ENCODE measurements at regions not wholly inside any gene's neighbourhood (a gene's known extent, or its start where the extent isn't known, plus 50 kb on each side); places are given as distances from the start of the nearest gene placed in this dataset.

DNA sequence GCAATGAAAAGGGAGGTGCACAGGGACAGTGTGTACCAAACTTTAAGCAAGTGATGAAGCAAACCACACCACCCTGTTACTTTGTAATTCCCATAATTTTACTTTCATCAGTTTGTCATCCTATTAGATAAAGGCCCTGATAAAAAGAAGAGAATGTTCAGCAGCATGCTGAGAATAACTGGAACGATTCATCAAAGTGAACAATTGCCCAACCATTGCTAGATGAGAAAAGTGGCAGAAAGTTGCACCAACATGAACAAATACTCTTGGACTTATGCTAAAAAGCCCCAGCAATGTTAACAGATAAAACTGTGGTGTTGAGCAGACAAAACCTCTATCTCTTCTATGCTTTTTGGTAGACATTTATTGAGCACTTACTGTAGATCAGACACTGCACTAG lies 75.5 kb upstream of the PCGF5 start:
- TF ChIP-seq GATA2 (IDR thresholded peaks at IDR 0.05; ENCODE audit: low read depth, low read length) = no peak
- no peak for TF ChIP-seq GATA3 (IDR thresholded peaks at IDR 0.05; ENCODE audit: low read depth, low read length)

- no peak for TF ChIP-seq GATA2 (IDR thresholded peaks at IDR 0.05; ENCODE audit: low read depth, low read length)
- no peak for TF ChIP-seq GATA3 (IDR thresholded peaks at IDR 0.05; ENCODE audit: low read depth, low read length)
Observed at GRCh38 chr10:91146146-91146545, 74.3 kb upstream of the PCGF5 start.

- TF ChIP-seq GATA2 (IDR thresholded peaks at IDR 0.05; ENCODE audit: low read depth, low read length) = no peak
- no peak for TF ChIP-seq GATA3 (IDR thresholded peaks at IDR 0.05; ENCODE audit: low read depth, low read length)
Observed at GRCh38 chr10:91149550-91149949, 70.9 kb upstream of the PCGF5 start.

- no peak for TF ChIP-seq GATA3 (IDR thresholded peaks at IDR 0.05; ENCODE audit: low read depth, low read length)
- no peak for TF ChIP-seq GATA2 (IDR thresholded peaks at IDR 0.05; ENCODE audit: low read depth, low read length)
Observed at GRCh38 chr10:91150631-91151030, 69.8 kb upstream of the PCGF5 start.

- no peak for TF ChIP-seq GATA3 (IDR thresholded peaks at IDR 0.05; ENCODE audit: low read depth, low read length)
- no peak for TF ChIP-seq GATA2 (IDR thresholded peaks at IDR 0.05; ENCODE audit: low read depth, low read length)
Observed at GRCh38 chr10:91153508-91153907, 67.0 kb upstream of the PCGF5 start.

- no peak for TF ChIP-seq GATA2 (IDR thresholded peaks at IDR 0.05; ENCODE audit: low read depth, low read length)
- TF ChIP-seq GATA3 (IDR thresholded peaks at IDR 0.05; ENCODE audit: low read depth, low read length) = no peak
Observed at GRCh38 chr10:91154842-91155241, 65.6 kb upstream of the PCGF5 start.

DNA sequence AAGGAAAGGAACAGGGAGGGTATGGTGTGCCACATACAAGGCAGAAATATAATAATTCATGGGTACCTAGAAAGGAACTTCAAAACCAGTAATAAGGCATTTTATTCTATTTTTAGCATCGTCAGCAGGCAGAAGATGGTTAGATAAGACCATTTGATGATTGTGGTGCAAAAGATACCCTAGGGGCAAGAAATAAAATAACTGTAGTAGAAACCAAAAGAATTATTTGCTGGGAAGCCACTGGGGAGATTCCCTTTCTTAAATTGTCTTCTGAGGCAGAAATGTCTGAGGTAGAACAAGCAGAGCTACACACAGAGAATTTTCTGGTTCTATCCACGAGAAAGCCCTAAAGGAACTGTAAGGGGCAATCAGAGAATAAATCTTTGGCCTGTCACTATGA lies 64.3 kb upstream of the PCGF5 start:
- TF ChIP-seq GATA3 (IDR thresholded peaks at IDR 0.05; ENCODE audit: low read depth, low read length) = 0 out of 2 replicates have a peak, but pooled peaks have one; percentile 13
- TF ChIP-seq GATA2 (IDR thresholded peaks at IDR 0.05; ENCODE audit: low read depth, low read length) = no peak

- TF ChIP-seq GATA3 (IDR thresholded peaks at IDR 0.05; ENCODE audit: low read depth, low read length) = no peak
- no peak for TF ChIP-seq GATA2 (IDR thresholded peaks at IDR 0.05; ENCODE audit: low read depth, low read length)
Observed at GRCh38 chr10:91159254-91159783, 61.1 kb upstream of the PCGF5 start.

- TF ChIP-seq GATA2 (IDR thresholded peaks at IDR 0.05; ENCODE audit: low read depth, low read length) (no peak), GATA3 (IDR thresholded peaks at IDR 0.05; ENCODE audit: low read depth, low read length) (no peak)
Observed at GRCh38 chr10:91162050-91162494, 58.4 kb upstream of the PCGF5 start.

DNA sequence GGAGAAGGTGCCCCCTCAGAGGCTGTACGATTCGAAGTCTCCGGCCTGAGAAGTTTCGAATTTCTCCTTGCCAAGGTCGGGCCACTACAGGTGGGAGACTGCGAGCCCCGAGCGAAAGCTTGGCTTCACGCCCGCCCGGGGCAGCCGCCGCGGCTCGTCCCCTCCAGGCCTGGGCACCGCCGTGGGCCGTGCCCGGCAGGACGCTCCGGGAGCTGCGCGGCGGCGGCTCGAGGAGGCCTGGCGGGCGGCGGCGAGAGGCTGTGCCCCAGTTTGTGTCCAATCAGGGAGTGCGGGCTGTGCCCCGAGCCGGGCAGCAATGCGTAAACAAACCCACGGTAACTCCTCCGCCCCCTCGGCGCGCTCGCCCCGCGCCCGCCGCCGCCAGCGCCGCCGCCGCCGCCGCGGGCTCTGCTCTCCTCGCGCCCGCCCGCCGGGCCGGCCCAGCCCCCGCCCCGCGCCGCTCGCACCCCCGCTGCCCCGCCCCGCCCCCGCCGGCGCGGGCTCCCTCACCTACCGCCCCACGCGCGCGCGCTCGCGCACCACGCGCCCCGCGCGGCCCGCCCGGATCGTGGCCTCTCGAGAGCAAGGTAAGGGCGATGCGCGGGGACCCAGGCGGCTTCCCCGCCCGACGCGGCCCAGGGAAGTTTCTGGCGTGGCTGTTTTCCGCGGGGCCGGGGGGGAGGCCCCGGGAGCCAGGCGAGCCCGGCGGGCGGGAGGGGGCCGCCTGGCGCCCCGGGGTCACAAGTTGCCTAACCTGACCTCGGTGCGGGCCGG lies 57.8 kb upstream of the PCGF5 start:
- TF ChIP-seq GATA3 (IDR thresholded peaks at IDR 0.05; ENCODE audit: low read depth, low read length) = no peak
- no peak for TF ChIP-seq GATA2 (IDR thresholded peaks at IDR 0.05; ENCODE audit: low read depth, low read length)

GRCh38 chr10:91163269-91163868 lies 57.1 kb upstream of the PCGF5 start:
- TF ChIP-seq GATA3 (IDR thresholded peaks at IDR 0.05; ENCODE audit: low read depth, low read length) (no peak), GATA2 (IDR thresholded peaks at IDR 0.05; ENCODE audit: low read depth, low read length) (no peak)

GRCh38 chr10:91163869-91164474 lies 56.5 kb upstream of the PCGF5 start:
- no peak for TF ChIP-seq GATA3 (IDR thresholded peaks at IDR 0.05; ENCODE audit: low read depth, low read length)
- TF ChIP-seq GATA2 (IDR thresholded peaks at IDR 0.05; ENCODE audit: low read depth, low read length) = no peak

GRCh38 chr10:91164520-91165065 lies 55.9 kb upstream of the PCGF5 start:
- TF ChIP-seq GATA2 (IDR thresholded peaks at IDR 0.05; ENCODE audit: low read depth, low read length) = no peak
- TF ChIP-seq GATA3 (IDR thresholded peaks at IDR 0.05; ENCODE audit: low read depth, low read length) = no peak

GRCh38 chr10:91167406-91167805 lies 53.1 kb upstream of the PCGF5 start:
- no peak for TF ChIP-seq GATA3 (IDR thresholded peaks at IDR 0.05; ENCODE audit: low read depth, low read length)
- no peak for TF ChIP-seq GATA2 (IDR thresholded peaks at IDR 0.05; ENCODE audit: low read depth, low read length)
